GM12875 (cell line): ENCODE measurements at regions not wholly inside any gene's neighbourhood (a gene's known extent, or its start where the extent isn't known, plus 50 kb on each side); places are given as distances from the start of the nearest gene placed in this dataset.

Experiments used
- H3K4me3 ChIP-seq: one replicate; pipeline ENCODE4 v1.5.1; 2011; ENCODE audit warnings: low read depth, low read length, control low read depth
- TF ChIP-seq, protein P1 (sequence below): IDR thresholded peaks from 2 replicates; pipeline ENCODE4 v1.5.1; 2011; ENCODE audit warnings: low read depth, mild to moderate bottlenecking, control low read depth, inconsistent platforms, low read length, moderate library complexity, borderline replicate concordance; ENCODE audit not compliant: insufficient read depth

GRCh38 chr6:148053209-148053608 lies 289.4 kb upstream of the SASH1 start:
- TF ChIP-seq, protein P1, sequence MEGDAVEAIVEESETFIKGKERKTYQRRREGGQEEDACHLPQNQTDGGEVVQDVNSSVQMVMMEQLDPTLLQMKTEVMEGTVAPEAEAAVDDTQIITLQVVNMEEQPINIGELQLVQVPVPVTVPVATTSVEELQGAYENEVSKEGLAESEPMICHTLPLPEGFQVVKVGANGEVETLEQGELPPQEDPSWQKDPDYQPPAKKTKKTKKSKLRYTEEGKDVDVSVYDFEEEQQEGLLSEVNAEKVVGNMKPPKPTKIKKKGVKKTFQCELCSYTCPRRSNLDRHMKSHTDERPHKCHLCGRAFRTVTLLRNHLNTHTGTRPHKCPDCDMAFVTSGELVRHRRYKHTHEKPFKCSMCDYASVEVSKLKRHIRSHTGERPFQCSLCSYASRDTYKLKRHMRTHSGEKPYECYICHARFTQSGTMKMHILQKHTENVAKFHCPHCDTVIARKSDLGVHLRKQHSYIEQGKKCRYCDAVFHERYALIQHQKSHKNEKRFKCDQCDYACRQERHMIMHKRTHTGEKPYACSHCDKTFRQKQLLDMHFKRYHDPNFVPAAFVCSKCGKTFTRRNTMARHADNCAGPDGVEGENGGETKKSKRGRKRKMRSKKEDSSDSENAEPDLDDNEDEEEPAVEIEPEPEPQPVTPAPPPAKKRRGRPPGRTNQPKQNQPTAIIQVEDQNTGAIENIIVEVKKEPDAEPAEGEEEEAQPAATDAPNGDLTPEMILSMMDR = no peak
- no peak overlapping the region for H3K4me3 ChIP-seq

DNA sequence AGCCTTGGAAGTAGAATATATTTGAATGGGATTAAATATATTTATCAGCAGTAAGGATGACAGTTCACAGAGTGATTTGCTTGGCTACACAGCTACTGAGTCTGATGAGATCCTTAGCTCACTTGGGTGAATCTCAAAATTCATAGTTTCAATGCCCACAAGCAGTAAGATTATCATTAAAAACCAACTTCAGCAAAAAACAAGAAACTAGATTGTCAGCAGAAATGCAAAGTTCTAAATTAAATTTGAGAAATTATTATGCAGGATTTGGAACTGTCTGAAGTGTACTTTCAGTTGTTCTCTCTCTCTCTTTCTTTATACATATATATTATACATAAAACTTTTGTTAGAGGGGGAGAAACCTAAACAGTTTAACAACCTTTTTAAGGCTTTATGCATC lies 288.8 kb upstream of the SASH1 start:
- TF ChIP-seq, protein P1 = no peak
- no peak overlapping the region for H3K4me3 ChIP-seq

DNA sequence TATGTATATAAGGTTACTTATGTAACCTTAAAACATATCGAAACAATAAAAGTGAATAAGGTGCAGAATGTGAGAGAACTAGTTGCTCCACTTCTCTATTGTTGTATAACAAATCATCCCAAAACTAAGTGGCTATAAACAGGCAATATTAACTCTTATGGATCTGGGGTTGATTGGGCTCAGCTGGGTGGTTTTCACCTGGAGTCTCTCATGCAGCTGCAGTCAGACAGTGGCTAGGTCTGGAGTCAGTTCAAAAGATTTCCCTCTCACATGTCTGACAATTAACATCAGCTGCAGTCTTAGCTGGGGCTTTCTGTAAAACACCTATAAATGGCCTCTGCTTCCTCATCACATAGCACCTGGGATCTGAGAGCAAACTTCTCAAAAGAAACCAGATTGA lies 288.4 kb upstream of the SASH1 start:
- no peak overlapping the region for H3K4me3 ChIP-seq
- TF ChIP-seq, protein P1 = no peak

DNA sequence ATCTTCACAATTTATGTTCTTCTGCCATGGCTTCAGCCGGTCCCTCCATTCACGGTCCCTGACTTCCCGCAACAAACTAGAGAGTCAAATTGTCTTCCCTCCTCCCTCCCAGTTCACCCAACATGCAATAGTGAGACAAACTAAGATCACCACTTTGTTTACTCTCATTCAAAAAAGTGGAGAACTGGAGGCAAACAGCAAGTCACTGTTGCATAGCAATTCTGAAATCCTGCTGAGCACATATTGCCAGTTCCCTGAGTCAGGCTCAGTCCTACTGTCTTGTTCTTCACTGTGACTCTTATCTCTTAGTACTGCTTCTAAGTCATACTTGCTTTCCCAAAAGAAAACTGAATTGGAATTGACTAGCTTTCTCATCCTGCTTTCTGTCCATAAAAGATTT lies 287.2 kb upstream of the SASH1 start:
- no peak overlapping the region for H3K4me3 ChIP-seq
- TF ChIP-seq, protein P1 = no peak

DNA sequence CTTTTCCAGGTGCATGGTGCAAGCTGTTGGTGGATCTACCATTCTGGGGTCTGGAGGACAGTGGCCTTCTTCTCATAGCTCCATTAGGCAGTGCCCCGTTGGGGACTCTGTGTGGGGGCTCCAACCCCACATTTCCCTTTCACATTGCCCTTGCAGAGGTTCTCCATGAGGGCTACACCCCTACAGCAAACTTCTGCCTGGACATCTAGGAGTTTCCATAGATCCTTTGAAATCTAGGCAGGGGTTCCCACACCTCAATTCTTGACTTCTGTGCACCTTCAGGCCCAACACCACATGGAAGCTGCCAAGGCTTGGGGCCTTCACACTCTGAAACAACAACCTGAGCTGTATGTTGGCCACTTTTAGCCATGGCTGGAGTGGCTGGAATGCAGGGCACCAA lies 282.8 kb upstream of the SASH1 start:
- no peak overlapping the region for H3K4me3 ChIP-seq

GRCh38 chr6:148064406-148065134 lies 278.1 kb upstream of the SASH1 start:
- H3K4me3 ChIP-seq = no peak overlapping the region
- TF ChIP-seq, protein P1 = no peak

More for the DNA sequence above, 282.8 kb upstream of the SASH1 start:
- TF ChIP-seq, protein P1 = no peak

GRCh38 chr6:148068437-148069061 lies 274.1 kb upstream of the SASH1 start:
- H3K4me3 ChIP-seq = no peak overlapping the region
- TF ChIP-seq, protein P1 = no peak
